KMS-11 (cell line): ENCODE measurements at regions not wholly inside any gene's neighbourhood (a gene's known extent, or its start where the extent isn't known, plus 50 kb on each side); places are given as distances from the start of the nearest gene placed in this dataset.

Source experiments
- H2AFZ ChIP-seq: fragments of 200-600 bp; sonication (generic); 2 replicates; pipeline ENCODE4 v1.6.1; 2016; ENCODE audit warnings: antibody characterized with exemption, mixed run types, low read depth
- H3K27ac ChIP-seq: fragments of 200-600 bp; sonication (generic); 2 replicates; pipeline ENCODE4 v1.6.1; 2016; ENCODE audit warnings: mild to moderate bottlenecking, mixed run types
- H3K27me3 ChIP-seq: fragments of 200-600 bp; sonication (generic); 2 replicates; pipeline ENCODE4 v1.6.1; 2017; ENCODE audit warnings: mild to moderate bottlenecking, low read depth, mixed run types, moderate library complexity; ENCODE audit not compliant: insufficient read depth
- H3K36me3 ChIP-seq: fragments of 200-600 bp; sonication (generic); 2 replicates; pipeline ENCODE4 v1.6.1; 2017; ENCODE audit warnings: mild to moderate bottlenecking, mixed run types; ENCODE audit not compliant: insufficient read depth
- H3K4me1 ChIP-seq: fragments of 200-600 bp; sonication (generic); 2 replicates; pipeline ENCODE4 v1.6.1; 2016; ENCODE audit warnings: mild to moderate bottlenecking, low read depth, mixed run types; ENCODE audit not compliant: poor library complexity, severe bottlenecking
- H3K4me2 ChIP-seq: fragments of 200-600 bp; sonication (generic); 2 replicates; pipeline ENCODE4 v1.7.0; 2016; ENCODE audit warnings: mild to moderate bottlenecking, mixed run types
- H3K4me3 ChIP-seq: fragments of 200-600 bp; sonication (generic); IDR thresholded peaks from 2 replicates; pipeline ENCODE4 v1.6.1; 2017; ENCODE audit warnings: low read depth, low read length, mixed read lengths; ENCODE audit not compliant: insufficient read depth
- H3K79me2 ChIP-seq: fragments of 200-600 bp; sonication (generic); 2 replicates; pipeline ENCODE4 v1.6.1; 2016; ENCODE audit warnings: low read depth, mixed run types; ENCODE audit not compliant: insufficient read depth
- H3K9ac ChIP-seq: fragments of 200-600 bp; sonication (generic); 2 replicates; pipeline ENCODE4 v1.6.1; 2016; ENCODE audit warnings: mild to moderate bottlenecking, mixed run types
- H4K20me1 ChIP-seq: fragments of 200-600 bp; sonication (generic); 2 replicates; pipeline ENCODE4 v1.6.1; 2016; ENCODE audit warnings: mild to moderate bottlenecking, mixed run types; ENCODE audit not compliant: insufficient read depth
- CTCF ChIP-seq: fragments of 200-600 bp; sonication (generic); conservative IDR thresholded peaks from 2 replicates; pipeline ENCODE4 v1.6.1; 2017; ENCODE audit warnings: low read depth, mild to moderate bottlenecking, antibody characterized with exemption, low read length, moderate library complexity, mixed read lengths

- Histone ChIP-seq H3K9ac (no peak overlapping the region), H3K4me1 (no peaks in the 10 kb centered on the region), H3K36me3 (no peaks in the 10 kb centered on the region), H3K27me3 (no peaks in the 10 kb centered on the region), H4K20me1 (no peaks in the 10 kb centered on the region), H3K4me2 (no peak overlapping the region), H3K27ac (no peak overlapping the region), H3K79me2 (no peaks in the 10 kb centered on the region), H3K4me3 (no peak overlapping the region), H2AFZ (no peak overlapping the region)
- TF ChIP-seq CTCF = no peak
These were observed 67.7 kb upstream of the SERPINE2 start for GRCh38 chr2:224106794-224107193.

GRCh38 chr2:224104668-224105386 is 65.7 kb upstream of the SERPINE2 start:
- Histone ChIP-seq H3K27me3 (no peaks in the 10 kb centered on the region), H3K4me1 (no peaks in the 10 kb centered on the region), H2AFZ (no peak overlapping the region), H3K9ac (no peak overlapping the region), H3K4me2 (no peak overlapping the region), H4K20me1 (no peaks in the 10 kb centered on the region), H3K4me3 (no peak overlapping the region), H3K27ac (no peak overlapping the region), H3K79me2 (no peaks in the 10 kb centered on the region), H3K36me3 (no peaks in the 10 kb centered on the region)
- no peak for TF ChIP-seq CTCF

GRCh38 chr2:224103651-224104050 is 64.6 kb upstream of the SERPINE2 start:
- H3K4me1 ChIP-seq = no peaks in the 10 kb centered on the region
- H3K9ac ChIP-seq = no peak overlapping the region
- H2AFZ ChIP-seq = no peak overlapping the region
- no peaks in the 10 kb centered on the region for H4K20me1 ChIP-seq
- no peaks in the 10 kb centered on the region for H3K36me3 ChIP-seq
- no peak for TF ChIP-seq CTCF
- no peak overlapping the region for H3K4me2 ChIP-seq
- H3K4me3 ChIP-seq = no peak overlapping the region
- no peak overlapping the region for H3K27ac ChIP-seq
- no peaks in the 10 kb centered on the region for H3K79me2 ChIP-seq
- no peaks in the 10 kb centered on the region for H3K27me3 ChIP-seq

GRCh38 chr2:224102991-224103390 is 63.9 kb upstream of the SERPINE2 start:
- Histone ChIP-seq H3K27ac (no peak overlapping the region), H4K20me1 (no peaks in the 10 kb centered on the region), H3K4me1 (no peaks in the 10 kb centered on the region), H3K27me3 (no peaks in the 10 kb centered on the region), H2AFZ (no peak overlapping the region), H3K36me3 (no peaks in the 10 kb centered on the region), H3K9ac (no peak overlapping the region), H3K4me2 (no peak overlapping the region), H3K79me2 (no peaks in the 10 kb centered on the region), H3K4me3 (no peak overlapping the region)
- no peak for TF ChIP-seq CTCF
